Fibroblast of lung (primary cell): ENCODE measurements at regions not wholly inside any gene's neighbourhood (a gene's known extent, or its start where the extent isn't known, plus 50 kb on each side); places are given as distances from the start of the nearest gene placed in this dataset.
A peak's percentile ranks its signal among the peaks of the same experiment; 100 is the strongest.

ENCODE experiments used
- DNase-seq, 2 donors: peaks; one replicate each; pipeline versions ENCODE4 v3.0.0 to v3.0.0-alpha.2; 2010; ENCODE audit warnings: low read depth in 2 of 2
- H2AFZ ChIP-seq: 2 replicates; pipeline ENCODE4 v1.5.1; 2012; ENCODE audit warnings: low read length, control low read depth, inconsistent platforms
- H3K27ac ChIP-seq: 2 replicates; pipeline ENCODE4 v1.5.1; 2011; ENCODE audit warnings: low read length, control low read depth; ENCODE audit not compliant: insufficient read depth
- H3K27me3 ChIP-seq: 2 replicates; pipeline ENCODE4 v1.5.1; 2011; ENCODE audit warnings: mild to moderate bottlenecking, low read length; ENCODE audit not compliant: control insufficient read depth, insufficient read depth
- H3K36me3 ChIP-seq: 2 replicates; pipeline ENCODE4 v1.5.1; 2011; ENCODE audit warnings: low read length; ENCODE audit not compliant: control insufficient read depth, insufficient read depth
- H3K4me1 ChIP-seq: 2 replicates; pipeline ENCODE4 v1.5.1; 2011; ENCODE audit warnings: low read length; ENCODE audit not compliant: control insufficient read depth, insufficient read depth; ENCODE audit errors: extremely low read depth
- H3K4me2 ChIP-seq: 2 replicates; pipeline ENCODE4 v1.5.1; 2011; ENCODE audit warnings: low read length, control low read depth; ENCODE audit not compliant: insufficient read depth; ENCODE audit errors: extremely low read depth
- H3K4me3 ChIP-seq, 4 experiments: fragments of 200-600 bp in 1 of 4; sonication (generic) in 1 of 4; replicated peaks in 1 of 4; 2 replicates each; pipeline ENCODE4 v1.5.1; 2011 to 2016; ENCODE audit warnings: low read length in 4 of 4, low read depth in 3 of 4, mild to moderate bottlenecking in 3 of 4, control low read depth in 2 of 4, inconsistent platforms in 1 of 4, mixed read lengths in 1 of 4; ENCODE audit not compliant: insufficient read depth in 1 of 4; ENCODE audit errors: control extremely low read depth in 1 of 4
- H3K79me2 ChIP-seq: 2 replicates; pipeline ENCODE4 v1.5.1; 2012; ENCODE audit warnings: mild to moderate bottlenecking, low read length, inconsistent platforms; ENCODE audit not compliant: control insufficient read depth, insufficient read depth
- H3K9ac ChIP-seq: 2 replicates; pipeline ENCODE4 v1.5.1; 2011; ENCODE audit warnings: mild to moderate bottlenecking, low read length, control low read depth; ENCODE audit not compliant: insufficient read depth
- H3K9me3 ChIP-seq: 2 replicates; pipeline ENCODE4 v1.5.1; 2012; ENCODE audit warnings: low read depth, low read length; ENCODE audit not compliant: control insufficient read depth, insufficient read depth
- H4K20me1 ChIP-seq: 2 replicates; pipeline ENCODE4 v1.5.1; 2011; ENCODE audit warnings: low read length; ENCODE audit not compliant: control insufficient read depth, insufficient read depth; ENCODE audit errors: extremely low read depth
- EZH2 ChIP-seq: IDR thresholded peaks from 2 replicates; pipeline ENCODE4 v1.5.1; 2012; ENCODE audit warnings: low read length, control low read depth, mild to moderate bottlenecking; ENCODE audit errors: missing control alignments
- TF ChIP-seq, protein P1 (sequence below), 2 donors: IDR thresholded peaks in 1 of 2; conservative IDR thresholded peaks in 1 of 2; 1 replicate in 1 of 2; 2 replicates in 1 of 2; pipeline ENCODE4 v1.5.1; 2011 to 2012; ENCODE audit warnings: low read length in 2 of 2, control low read depth in 1 of 2, inconsistent platforms in 1 of 2, low read depth in 1 of 2, mild to moderate bottlenecking in 1 of 2

DNA sequence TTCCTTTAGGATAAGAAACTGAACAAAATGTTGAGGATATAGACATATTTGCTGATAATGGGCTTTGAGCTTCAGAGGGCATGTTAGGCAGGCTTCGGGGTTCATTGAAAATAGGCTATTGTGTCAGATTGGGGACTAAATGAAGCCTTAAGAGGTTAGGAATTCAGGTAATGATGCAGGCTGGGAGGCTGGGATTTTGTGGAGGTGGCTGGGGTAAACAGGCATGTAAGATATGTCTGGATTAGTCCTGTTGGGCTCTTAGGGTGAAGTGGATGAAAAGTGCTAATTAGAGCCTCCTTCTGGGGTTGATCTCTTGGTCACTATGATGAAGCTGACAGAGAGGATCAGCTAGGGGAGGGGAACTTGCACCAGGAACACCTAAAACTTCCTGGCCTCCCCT, 80.2 kb upstream of the ESX1 start:
- H3K9ac ChIP-seq, result no peak overlapping the region
- no peak overlapping the region for H3K4me2 ChIP-seq
- H3K27me3 ChIP-seq, result no peaks in the 10 kb centered on the region
- DNase-seq, result peak in 1 of 2 donors; percentile 61
- no peaks in the 10 kb centered on the region for H4K20me1 ChIP-seq
- H2AFZ ChIP-seq, result no peak overlapping the region
- no peaks in the 10 kb centered on the region for H3K9me3 ChIP-seq
- H3K4me1 ChIP-seq, result peaks cover 2% of the 10 kb centered on the region
- no peaks in the 10 kb centered on the region for H3K79me2 ChIP-seq
- TF ChIP-seq, protein P1, sequence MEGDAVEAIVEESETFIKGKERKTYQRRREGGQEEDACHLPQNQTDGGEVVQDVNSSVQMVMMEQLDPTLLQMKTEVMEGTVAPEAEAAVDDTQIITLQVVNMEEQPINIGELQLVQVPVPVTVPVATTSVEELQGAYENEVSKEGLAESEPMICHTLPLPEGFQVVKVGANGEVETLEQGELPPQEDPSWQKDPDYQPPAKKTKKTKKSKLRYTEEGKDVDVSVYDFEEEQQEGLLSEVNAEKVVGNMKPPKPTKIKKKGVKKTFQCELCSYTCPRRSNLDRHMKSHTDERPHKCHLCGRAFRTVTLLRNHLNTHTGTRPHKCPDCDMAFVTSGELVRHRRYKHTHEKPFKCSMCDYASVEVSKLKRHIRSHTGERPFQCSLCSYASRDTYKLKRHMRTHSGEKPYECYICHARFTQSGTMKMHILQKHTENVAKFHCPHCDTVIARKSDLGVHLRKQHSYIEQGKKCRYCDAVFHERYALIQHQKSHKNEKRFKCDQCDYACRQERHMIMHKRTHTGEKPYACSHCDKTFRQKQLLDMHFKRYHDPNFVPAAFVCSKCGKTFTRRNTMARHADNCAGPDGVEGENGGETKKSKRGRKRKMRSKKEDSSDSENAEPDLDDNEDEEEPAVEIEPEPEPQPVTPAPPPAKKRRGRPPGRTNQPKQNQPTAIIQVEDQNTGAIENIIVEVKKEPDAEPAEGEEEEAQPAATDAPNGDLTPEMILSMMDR (conservative IDR thresholded peaks at IDR 0.05 in 1 of 2, IDR thresholded peaks at IDR 0.05 in 1 of 2; ENCODE audit: low read depth in 1 of 2, low read length in 2 of 2), result no peak
- TF ChIP-seq EZH2, result no peak
- no peak overlapping the region for H3K4me3 ChIP-seq
- H3K27ac ChIP-seq, result peak overlapping the region; percentile 32
- no peaks in the 10 kb centered on the region for H3K36me3 ChIP-seq

DNA sequence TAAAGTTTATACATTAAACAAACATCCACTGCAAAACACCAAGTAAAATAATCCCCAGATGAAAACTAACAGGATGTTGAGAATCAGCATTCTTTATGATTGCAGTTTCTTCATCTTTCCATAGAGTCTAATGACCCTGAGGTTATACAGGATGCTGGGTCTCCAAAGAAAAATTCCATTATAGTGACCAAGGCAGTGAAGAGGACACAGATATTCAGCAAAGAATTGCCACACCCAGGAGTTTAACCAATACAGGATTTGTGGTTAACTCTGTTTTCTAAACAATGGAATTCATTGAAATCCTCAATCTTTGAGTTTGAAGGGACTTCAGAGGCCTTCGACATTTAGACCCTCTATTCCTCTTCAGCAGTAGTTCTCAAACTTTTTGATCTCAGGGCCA, 76.2 kb upstream of the ESX1 start:
- peak overlapping the region; percentile 32 for H3K27ac ChIP-seq
- no peaks in the 10 kb centered on the region for H3K79me2 ChIP-seq
- peak; percentile 22 to 75 for DNase-seq
- no peak overlapping the region for H3K4me3 ChIP-seq
- peaks cover 2% of the 10 kb centered on the region for H3K4me1 ChIP-seq
- H4K20me1 ChIP-seq, result no peaks in the 10 kb centered on the region
- H3K27me3 ChIP-seq, result no peaks in the 10 kb centered on the region
- no peaks in the 10 kb centered on the region for H3K9me3 ChIP-seq
- H3K4me2 ChIP-seq, result no peak overlapping the region
- H3K9ac ChIP-seq, result no peak overlapping the region
- H3K36me3 ChIP-seq, result no peaks in the 10 kb centered on the region
- TF ChIP-seq, protein P1 (conservative IDR thresholded peaks at IDR 0.05 in 1 of 2, IDR thresholded peaks at IDR 0.05 in 1 of 2; ENCODE audit: low read depth in 1 of 2, low read length in 2 of 2), result no peak
- no peak for TF ChIP-seq EZH2
- no peak overlapping the region for H2AFZ ChIP-seq

DNA sequence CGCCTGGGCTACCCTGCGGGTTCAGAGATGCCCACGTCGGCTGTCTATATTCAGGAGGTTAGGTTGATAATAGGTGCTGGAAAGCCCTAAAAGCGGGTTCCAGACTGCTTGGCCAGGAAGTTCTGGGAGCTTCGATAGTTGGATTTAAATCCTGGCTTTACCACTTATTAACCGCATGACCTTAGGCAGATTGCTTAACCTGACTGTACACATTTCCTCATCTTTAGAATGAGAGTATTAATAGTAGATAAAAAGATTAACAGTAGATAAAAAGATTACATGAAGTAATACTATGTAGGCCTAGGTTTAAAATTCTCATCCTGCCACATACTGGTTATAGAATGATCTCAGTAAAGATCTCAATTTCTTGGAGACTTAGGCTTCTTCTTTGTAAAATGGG, 75.0 kb upstream of the ESX1 start:
- no peaks in the 10 kb centered on the region for H3K4me1 ChIP-seq
- no peaks in the 10 kb centered on the region for H3K79me2 ChIP-seq
- H3K27me3 ChIP-seq, result no peaks in the 10 kb centered on the region
- no peak overlapping the region for H3K9ac ChIP-seq
- TF ChIP-seq, protein P1 (conservative IDR thresholded peaks at IDR 0.05 in 1 of 2, IDR thresholded peaks at IDR 0.05 in 1 of 2; ENCODE audit: low read depth in 1 of 2, low read length in 2 of 2), result no peak
- TF ChIP-seq EZH2, result no peak
- H2AFZ ChIP-seq, result no peak overlapping the region
- no peaks in the 10 kb centered on the region for H4K20me1 ChIP-seq
- H3K27ac ChIP-seq, result no peak overlapping the region
- no peak for DNase-seq
- no peaks in the 10 kb centered on the region for H3K36me3 ChIP-seq
- no peaks in the 10 kb centered on the region for H3K9me3 ChIP-seq
- no peak overlapping the region for H3K4me3 ChIP-seq
- H3K4me2 ChIP-seq, result no peak overlapping the region
